WTC11 (cell line): ENCODE measurements at regions not wholly inside any gene's neighbourhood (a gene's known extent, or its start where the extent isn't known, plus 50 kb on each side); places are given as distances from the start of the nearest gene placed in this dataset.

Experiments
- ATAC-seq: fragments of 200-7000 bp; cut with Tn5 transposase; 2 replicates; pipeline ENCODE4 v1.10.0; 2021; ENCODE audit warnings: mild to moderate bottlenecking, moderate library complexity
- CTCF ChIA-PET: fragments of 300-600 bp; sonication (Branson Sonifier 250); formaldehyde crosslinking; loops from one replicate; lab custom pipeline; 2021; ENCODE audit warnings: antibody characterized with exemption; lab: Charles Lee
- POLR2A ChIA-PET: fragments of 350-600 bp; sonication (Branson Sonifier 250); formaldehyde crosslinking; loops from one replicate; lab custom pipeline; 2021; ENCODE audit warnings: antibody characterized with exemption; lab: Charles Lee
- DNase-seq: peaks from one replicate; pipeline ENCODE4 v3.0.0; 2021; ENCODE audit warnings: low spot score
- H3K27ac Mint-ChIP-seq: 2 replicates; pipeline ENCODE4 v1.8.0; 2021; ENCODE audit warnings: mixed read lengths
- H3K27me3 Mint-ChIP-seq: 2 replicates; pipeline ENCODE4 v1.8.0; 2021; ENCODE audit warnings: low read depth, mild to moderate bottlenecking, moderate library complexity, mixed read lengths
- H3K36me3 Mint-ChIP-seq: 2 replicates; pipeline ENCODE4 v1.8.0; 2021; ENCODE audit warnings: mixed read lengths
- H3K4me1 Mint-ChIP-seq: 2 replicates; pipeline ENCODE4 v1.8.0; 2022; ENCODE audit warnings: mixed read lengths
- H3K4me3 Mint-ChIP-seq: 2 replicates; pipeline ENCODE4 v1.8.0; 2021; ENCODE audit warnings: mild to moderate bottlenecking, moderate library complexity, mixed read lengths
- H3K9me3 Mint-ChIP-seq: 2 replicates; pipeline ENCODE4 v1.8.0; 2021; ENCODE audit warnings: mixed read lengths
- AR ChIP-seq: fragments of 250-450 bp; sonication (Bioruptor Pico); IDR thresholded peaks from 2 replicates; pipeline ENCODE4 v1.9.0; 2021; ENCODE audit warnings: mild to moderate bottlenecking
- CREB1 ChIP-seq: sonication (generic); formaldehyde crosslinking; IDR thresholded peaks from 2 replicates; pipeline ENCODE4 v1.8.0; 2023; ENCODE audit warnings: mild to moderate bottlenecking, missing genetic modification reagents
- CTCF ChIP-seq: fragments of 200-600 bp; IDR thresholded peaks from 2 replicates; pipeline ENCODE4 v1.8.0; 2022; ENCODE audit warnings: antibody characterized with exemption
- E2F5 ChIP-seq: sonication (generic); formaldehyde crosslinking; IDR thresholded peaks from 2 replicates; pipeline ENCODE4 v1.8.1; 2022; ENCODE audit warnings: mild to moderate bottlenecking, moderate library complexity, missing genetic modification reagents
- ELF4 ChIP-seq: sonication (generic); formaldehyde crosslinking; IDR thresholded peaks from 2 replicates; pipeline ENCODE4 v1.8.1; 2022; ENCODE audit warnings: low read depth, mild to moderate bottlenecking, moderate library complexity, missing genetic modification reagents
- EMX1 ChIP-seq: fragments of 250-450 bp; sonication (Bioruptor Pico); IDR thresholded peaks from 2 replicates; pipeline ENCODE4 v1.8.0; 2021; ENCODE audit warnings: mild to moderate bottlenecking
- FOXP1 ChIP-seq: sonication (generic); formaldehyde crosslinking; IDR thresholded peaks from 2 replicates; pipeline ENCODE4 v1.8.0; 2022; ENCODE audit warnings: missing genetic modification reagents, mild to moderate bottlenecking, moderate library complexity, borderline replicate concordance
- GRHL2 ChIP-seq: fragments of 250-450 bp; sonication (Bioruptor Pico); IDR thresholded peaks from 2 replicates; pipeline ENCODE4 v1.8.0; 2022; ENCODE audit warnings: mild to moderate bottlenecking, moderate library complexity; ENCODE audit not compliant: insufficient replicate concordance, severe bottlenecking
- JUN ChIP-seq: sonication (generic); formaldehyde crosslinking; IDR thresholded peaks from 2 replicates; pipeline ENCODE4 v1.8.0; 2023; ENCODE audit warnings: mild to moderate bottlenecking, missing genetic modification reagents
- MXD4 ChIP-seq: fragments of 250-450 bp; sonication (Bioruptor Pico); IDR thresholded peaks from 2 replicates; pipeline ENCODE4 v1.8.0; 2021; ENCODE audit warnings: mild to moderate bottlenecking, moderate library complexity, borderline replicate concordance
- NFATC4 ChIP-seq: fragments of 250-450 bp; sonication (Bioruptor Pico); IDR thresholded peaks from 2 replicates; pipeline ENCODE4 v1.9.0; 2021; ENCODE audit warnings: mild to moderate bottlenecking
- NR1H2 ChIP-seq: sonication (generic); formaldehyde crosslinking; IDR thresholded peaks from 2 replicates; pipeline ENCODE4 v1.9.0; 2021; ENCODE audit warnings: mild to moderate bottlenecking, moderate library complexity, missing genetic modification reagents
- OVOL2 ChIP-seq: fragments of 250-450 bp; sonication (Bioruptor Pico); IDR thresholded peaks from 2 replicates; pipeline ENCODE4 v1.9.0; 2021; ENCODE audit warnings: mild to moderate bottlenecking, borderline replicate concordance
- PRDM15 ChIP-seq: sonication (generic); formaldehyde crosslinking; IDR thresholded peaks from 2 replicates; pipeline ENCODE4 v1.8.0; 2022; ENCODE audit warnings: missing genetic modification reagents
- SOX15 ChIP-seq: fragments of 250-450 bp; sonication (Bioruptor Pico); IDR thresholded peaks from 2 replicates; pipeline ENCODE4 v1.9.0; 2021; ENCODE audit warnings: mild to moderate bottlenecking
- TEAD4 ChIP-seq: sonication (generic); formaldehyde crosslinking; IDR thresholded peaks from 2 replicates; pipeline ENCODE4 v1.8.0; 2022; ENCODE audit warnings: mild to moderate bottlenecking, missing genetic modification reagents
- ZBTB21 ChIP-seq: sonication (generic); formaldehyde crosslinking; IDR thresholded peaks from 2 replicates; pipeline ENCODE4 v1.8.1; 2023; ENCODE audit warnings: mild to moderate bottlenecking, missing genetic modification reagents, borderline replicate concordance
- ZMAT4 ChIP-seq: fragments of 250-450 bp; sonication (Bioruptor Pico); IDR thresholded peaks from 2 replicates; pipeline ENCODE4 v1.9.0; 2021; ENCODE audit warnings: mild to moderate bottlenecking
- ZNF121 ChIP-seq: sonication (generic); formaldehyde crosslinking; IDR thresholded peaks from 2 replicates; pipeline ENCODE4 v1.8.0; 2023; ENCODE audit warnings: missing genetic modification reagents
- ZNF232 ChIP-seq: sonication (generic); formaldehyde crosslinking; IDR thresholded peaks from 2 replicates; pipeline ENCODE4 v1.8.0; 2022; ENCODE audit warnings: mild to moderate bottlenecking, missing genetic modification reagents
- ZNF416 ChIP-seq: fragments of 250-450 bp; sonication (Bioruptor Pico); IDR thresholded peaks from 2 replicates; pipeline ENCODE4 v1.9.0; 2021; ENCODE audit warnings: mild to moderate bottlenecking, inconsistent platforms
- ZNF671 ChIP-seq: fragments of 250-450 bp; sonication (Bioruptor Pico); IDR thresholded peaks from 2 replicates; pipeline ENCODE4 v1.8.0; 2021; ENCODE audit warnings: mild to moderate bottlenecking
- TF ChIP-seq, protein P1 (sequence below): sonication (generic); formaldehyde crosslinking; IDR thresholded peaks from 2 replicates; pipeline ENCODE4 v1.8.0; 2023; ENCODE audit warnings: mild to moderate bottlenecking, missing genetic modification reagents
- TF ChIP-seq, protein P2 (sequence below): fragments of 250-450 bp; sonication (Bioruptor Pico); IDR thresholded peaks from 2 replicates; pipeline ENCODE4 v1.9.0; 2021; ENCODE audit warnings: moderate library complexity, mild to moderate bottlenecking, inconsistent platforms, borderline replicate concordance
- TF ChIP-seq, protein P3 (sequence below): sonication (generic); formaldehyde crosslinking; conservative IDR thresholded peaks from 2 replicates; pipeline ENCODE4 v1.8.1; 2022; ENCODE audit warnings: mild to moderate bottlenecking, missing genetic modification reagents

DNA sequence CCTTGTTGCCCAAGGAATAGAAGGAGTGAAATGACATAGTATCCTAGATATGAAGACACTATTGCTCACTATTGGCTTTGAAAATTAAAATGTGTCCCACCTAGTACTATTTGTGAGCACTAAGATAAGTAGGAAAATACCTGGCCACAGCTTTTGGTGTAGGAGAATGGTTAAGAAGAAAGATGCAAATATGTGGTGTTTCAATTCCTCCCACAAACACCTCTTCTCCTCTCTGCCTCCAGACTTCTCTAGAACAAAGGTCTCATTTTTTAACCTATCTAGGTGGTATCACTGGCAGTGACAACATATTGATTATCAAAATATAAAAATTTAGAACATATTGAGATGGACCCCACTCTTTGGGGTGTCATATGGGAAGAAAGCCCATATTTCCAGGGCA is 929.9 kb upstream of the FANCL start (continued):
- TF ChIP-seq EMX1 (no peak), CTCF (no peak), TEAD4 (no peak), OVOL2 (CRISPR knock-in tag) (no peak), ZNF121 (CRISPR knock-in tag) (no peak), ZMAT4 (CRISPR knock-in tag) (no peak)
- TF ChIP-seq, protein P1, sequence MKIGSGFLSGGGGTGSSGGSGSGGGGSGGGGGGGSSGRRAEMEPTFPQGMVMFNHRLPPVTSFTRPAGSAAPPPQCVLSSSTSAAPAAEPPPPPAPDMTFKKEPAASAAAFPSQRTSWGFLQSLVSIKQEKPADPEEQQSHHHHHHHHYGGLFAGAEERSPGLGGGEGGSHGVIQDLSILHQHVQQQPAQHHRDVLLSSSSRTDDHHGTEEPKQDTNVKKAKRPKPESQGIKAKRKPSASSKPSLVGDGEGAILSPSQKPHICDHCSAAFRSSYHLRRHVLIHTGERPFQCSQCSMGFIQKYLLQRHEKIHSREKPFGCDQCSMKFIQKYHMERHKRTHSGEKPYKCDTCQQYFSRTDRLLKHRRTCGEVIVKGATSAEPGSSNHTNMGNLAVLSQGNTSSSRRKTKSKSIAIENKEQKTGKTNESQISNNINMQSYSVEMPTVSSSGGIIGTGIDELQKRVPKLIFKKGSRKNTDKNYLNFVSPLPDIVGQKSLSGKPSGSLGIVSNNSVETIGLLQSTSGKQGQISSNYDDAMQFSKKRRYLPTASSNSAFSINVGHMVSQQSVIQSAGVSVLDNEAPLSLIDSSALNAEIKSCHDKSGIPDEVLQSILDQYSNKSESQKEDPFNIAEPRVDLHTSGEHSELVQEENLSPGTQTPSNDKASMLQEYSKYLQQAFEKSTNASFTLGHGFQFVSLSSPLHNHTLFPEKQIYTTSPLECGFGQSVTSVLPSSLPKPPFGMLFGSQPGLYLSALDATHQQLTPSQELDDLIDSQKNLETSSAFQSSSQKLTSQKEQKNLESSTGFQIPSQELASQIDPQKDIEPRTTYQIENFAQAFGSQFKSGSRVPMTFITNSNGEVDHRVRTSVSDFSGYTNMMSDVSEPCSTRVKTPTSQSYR (CRISPR knock-in tag), result no peak

GRCh38 chr2:59168766-59169165 is 927.6 kb upstream of the FANCL start:
- DNase-seq, result no peak
- Mint-ChIP-seq H3K4me3 (no peak overlapping the region), H3K36me3 (no peaks in the 10 kb centered on the region), H3K9me3 (no peaks in the 10 kb centered on the region), H3K27me3 (no peaks in the 10 kb centered on the region; the same call in 1 of the 2 replicates), H3K27ac (no peak overlapping the region), H3K4me1 (peaks cover 22% of the 10 kb centered on the region)
- ATAC-seq, result no peak
- POLR2A ChIA-PET, result no interaction called here
- CTCF ChIA-PET, result interaction anchor here (2.3 kb wide), 1 partner anchor 14 kb away, joined by 7 read pairs; no protein-coding TSS in a partner anchor
- TF ChIP-seq AR, result no peak
- TF ChIP-seq ZNF671 (CRISPR knock-in tag), result no peak
- TF ChIP-seq ZBTB21 (CRISPR knock-in tag), result no peak
- TF ChIP-seq ELF4 (CRISPR knock-in tag), result no peak
- no peak for TF ChIP-seq NFATC4 (CRISPR knock-in tag)
- TF ChIP-seq MXD4 (CRISPR knock-in tag), result no peak
- TF ChIP-seq, protein P2, sequence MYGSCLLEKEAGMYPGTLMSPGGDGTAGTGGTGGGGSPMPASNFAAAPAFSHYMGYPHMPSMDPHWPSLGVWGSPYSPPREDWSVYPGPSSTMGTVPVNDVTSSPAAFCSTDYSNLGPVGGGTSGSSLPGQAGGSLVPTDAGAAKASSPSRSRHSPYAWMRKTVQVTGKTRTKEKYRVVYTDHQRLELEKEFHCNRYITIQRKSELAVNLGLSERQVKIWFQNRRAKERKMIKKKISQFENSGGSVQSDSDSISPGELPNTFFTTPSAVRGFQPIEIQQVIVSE, result no peak
- no peak for TF ChIP-seq PRDM15 (CRISPR knock-in tag)
- TF ChIP-seq ZNF416 (CRISPR knock-in tag), result no peak
- TF ChIP-seq E2F5 (CRISPR knock-in tag), result no peak
- TF ChIP-seq CREB1 (CRISPR knock-in tag), result no peak
- TF ChIP-seq JUN (CRISPR knock-in tag), result no peak
- TF ChIP-seq, protein P3, sequence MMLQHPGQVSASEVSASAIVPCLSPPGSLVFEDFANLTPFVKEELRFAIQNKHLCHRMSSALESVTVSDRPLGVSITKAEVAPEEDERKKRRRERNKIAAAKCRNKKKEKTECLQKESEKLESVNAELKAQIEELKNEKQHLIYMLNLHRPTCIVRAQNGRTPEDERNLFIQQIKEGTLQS (CRISPR knock-in tag), result no peak
- TF ChIP-seq ZNF232 (CRISPR knock-in tag), result no peak
- TF ChIP-seq FOXP1 (CRISPR knock-in tag), result no peak
- no peak for TF ChIP-seq SOX15 (CRISPR knock-in tag)
- no peak for TF ChIP-seq NR1H2
- no peak for TF ChIP-seq GRHL2
